GM12872 (cell line): ENCODE measurements at regions not wholly inside any gene's neighbourhood (a gene's known extent, or its start where the extent isn't known, plus 50 kb on each side); places are given as distances from the start of the nearest gene placed in this dataset.

Experiments used
- TF ChIP-seq, protein P1 (sequence below): IDR thresholded peaks from 3 replicates; pipeline ENCODE4 v1.5.1; 2011; ENCODE audit warnings: low read depth, mild to moderate bottlenecking, low read length, moderate library complexity; ENCODE audit not compliant: insufficient read depth

DNA sequence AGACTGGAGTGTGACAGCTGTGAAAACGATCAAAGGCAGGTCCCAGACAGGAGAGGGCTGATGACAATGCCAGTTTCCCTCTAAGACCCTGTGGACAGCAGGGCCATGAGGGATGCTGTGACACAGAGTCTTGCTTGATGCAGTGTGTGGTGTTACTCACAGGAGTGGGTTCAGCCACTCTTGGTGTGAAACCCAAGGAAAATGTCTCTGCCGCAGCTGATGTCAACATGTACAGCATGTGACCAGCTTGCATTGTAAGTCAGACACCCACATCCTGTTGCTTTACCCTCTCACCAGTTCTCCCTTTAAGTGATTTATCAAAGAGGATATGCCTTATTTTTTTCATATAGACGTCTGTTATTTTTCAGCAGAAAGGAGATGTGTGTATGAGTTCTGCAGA is 268.6 kb downstream of the BTG1 start:
- TF ChIP-seq, protein P1, sequence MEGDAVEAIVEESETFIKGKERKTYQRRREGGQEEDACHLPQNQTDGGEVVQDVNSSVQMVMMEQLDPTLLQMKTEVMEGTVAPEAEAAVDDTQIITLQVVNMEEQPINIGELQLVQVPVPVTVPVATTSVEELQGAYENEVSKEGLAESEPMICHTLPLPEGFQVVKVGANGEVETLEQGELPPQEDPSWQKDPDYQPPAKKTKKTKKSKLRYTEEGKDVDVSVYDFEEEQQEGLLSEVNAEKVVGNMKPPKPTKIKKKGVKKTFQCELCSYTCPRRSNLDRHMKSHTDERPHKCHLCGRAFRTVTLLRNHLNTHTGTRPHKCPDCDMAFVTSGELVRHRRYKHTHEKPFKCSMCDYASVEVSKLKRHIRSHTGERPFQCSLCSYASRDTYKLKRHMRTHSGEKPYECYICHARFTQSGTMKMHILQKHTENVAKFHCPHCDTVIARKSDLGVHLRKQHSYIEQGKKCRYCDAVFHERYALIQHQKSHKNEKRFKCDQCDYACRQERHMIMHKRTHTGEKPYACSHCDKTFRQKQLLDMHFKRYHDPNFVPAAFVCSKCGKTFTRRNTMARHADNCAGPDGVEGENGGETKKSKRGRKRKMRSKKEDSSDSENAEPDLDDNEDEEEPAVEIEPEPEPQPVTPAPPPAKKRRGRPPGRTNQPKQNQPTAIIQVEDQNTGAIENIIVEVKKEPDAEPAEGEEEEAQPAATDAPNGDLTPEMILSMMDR = no peak

DNA sequence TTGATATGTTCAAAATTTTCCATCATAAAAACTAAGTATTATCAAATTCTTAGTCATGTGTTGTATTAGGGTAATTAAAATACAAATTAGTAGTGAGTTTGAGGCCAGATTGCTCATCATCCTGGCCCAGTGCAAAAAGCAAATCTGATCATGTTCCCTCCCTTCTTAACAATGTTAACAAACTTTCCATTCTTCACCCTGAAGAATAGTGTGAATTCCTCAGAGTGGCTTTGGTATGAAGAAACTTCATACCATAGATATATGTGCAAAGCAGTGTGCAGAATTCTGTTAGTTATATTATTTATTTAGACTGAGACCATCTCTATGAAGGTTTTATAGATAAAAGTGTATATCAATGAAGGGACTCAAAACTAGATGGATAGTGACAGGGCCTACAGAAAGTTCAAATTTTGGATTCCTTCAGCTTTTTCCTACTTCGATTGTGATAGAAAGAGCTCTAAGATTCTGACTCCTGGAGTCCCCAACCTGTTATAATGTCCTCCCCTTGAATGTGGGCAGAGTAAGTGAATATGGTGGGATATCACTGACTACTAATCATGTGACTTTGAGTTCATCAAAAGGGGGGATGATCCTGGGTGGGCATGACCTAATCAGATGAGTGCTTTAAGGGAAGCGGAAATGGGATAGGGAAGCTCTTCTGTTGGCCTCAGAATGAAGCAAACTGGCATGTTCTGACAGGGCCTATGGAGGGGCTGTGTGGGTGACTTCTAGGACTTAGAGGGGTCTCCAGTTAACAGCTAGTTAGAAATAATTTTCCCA is 271.4 kb downstream of the BTG1 start:
- TF ChIP-seq, protein P1 = no peak

DNA sequence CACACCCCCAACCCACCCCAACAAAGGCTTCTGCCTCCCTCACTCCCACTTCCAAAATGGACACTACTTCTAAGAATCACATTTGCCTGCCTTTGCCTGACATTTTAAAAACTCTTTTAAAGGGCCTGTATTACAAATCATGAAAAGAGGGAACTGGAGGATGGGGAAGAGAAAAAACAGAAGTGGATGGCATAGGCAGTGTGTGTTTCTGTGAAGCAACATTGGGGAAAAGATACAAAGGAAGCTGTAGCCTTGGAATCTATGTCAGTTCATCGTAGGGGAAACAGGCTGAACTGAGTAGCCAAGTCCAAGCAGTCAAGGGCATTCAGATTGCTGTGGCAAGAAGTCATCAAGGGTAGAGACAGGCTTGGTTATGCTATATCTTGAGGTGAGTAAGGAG is 273.9 kb downstream of the BTG1 start:
- TF ChIP-seq, protein P1 = no peak

DNA sequence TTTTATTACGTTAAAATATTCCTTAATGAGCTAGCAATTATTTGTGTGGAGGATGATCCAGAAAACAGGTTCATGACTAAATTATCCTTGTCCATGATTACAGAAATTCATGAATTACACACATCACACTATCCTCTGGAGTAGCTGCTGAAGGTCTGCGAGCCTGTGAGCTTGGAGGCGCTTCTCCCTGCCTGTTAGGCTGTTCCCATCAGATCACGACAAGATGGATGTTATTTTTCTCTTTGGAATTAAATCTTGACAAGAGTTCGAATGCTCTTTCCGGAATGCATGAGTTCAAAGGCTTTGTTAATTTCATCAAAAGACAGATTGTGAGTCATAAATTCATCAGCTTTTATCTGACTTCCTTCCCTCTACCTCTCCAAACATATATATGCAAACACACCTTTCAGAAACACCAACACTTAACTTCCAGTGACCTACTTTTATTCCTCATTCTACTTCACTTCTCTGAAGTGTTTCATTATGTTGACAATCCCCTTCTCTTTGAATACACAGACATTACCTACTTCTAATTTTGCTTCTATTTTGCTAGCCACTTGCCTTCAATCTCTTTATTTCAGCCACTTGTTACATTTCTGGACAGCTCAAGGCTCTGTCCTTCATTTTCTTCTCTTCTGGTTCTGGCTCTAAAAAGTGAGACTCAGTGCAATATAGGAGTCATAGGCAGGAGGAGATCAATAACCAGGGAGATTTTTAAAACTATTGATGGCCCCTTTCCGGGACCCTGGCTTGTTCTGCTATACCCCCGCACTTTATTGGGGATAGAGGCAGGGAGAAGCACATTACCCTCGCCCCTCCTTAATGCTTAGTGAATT is 274.6 kb downstream of the BTG1 start:
- TF ChIP-seq, protein P1 = no peak

DNA sequence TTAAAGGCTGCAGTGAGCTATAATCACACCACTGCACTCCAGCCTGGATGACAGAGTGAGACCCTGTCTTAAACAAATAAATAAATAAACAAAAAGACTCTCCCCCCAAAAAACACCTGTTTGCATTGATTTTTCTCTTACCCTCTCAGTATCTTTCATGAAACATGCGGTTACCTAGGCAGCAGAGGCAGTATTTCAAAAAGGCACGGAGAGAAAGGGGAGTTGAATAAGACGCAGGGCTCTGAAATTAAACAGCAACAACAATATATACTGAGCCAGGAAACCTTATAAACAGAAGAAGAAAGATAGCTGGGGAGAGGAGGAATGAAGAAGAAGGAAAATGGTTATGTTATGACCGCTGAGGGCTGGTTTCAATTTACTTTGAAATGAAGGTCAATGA is 277.6 kb downstream of the BTG1 start:
- TF ChIP-seq, protein P1 = no peak

DNA sequence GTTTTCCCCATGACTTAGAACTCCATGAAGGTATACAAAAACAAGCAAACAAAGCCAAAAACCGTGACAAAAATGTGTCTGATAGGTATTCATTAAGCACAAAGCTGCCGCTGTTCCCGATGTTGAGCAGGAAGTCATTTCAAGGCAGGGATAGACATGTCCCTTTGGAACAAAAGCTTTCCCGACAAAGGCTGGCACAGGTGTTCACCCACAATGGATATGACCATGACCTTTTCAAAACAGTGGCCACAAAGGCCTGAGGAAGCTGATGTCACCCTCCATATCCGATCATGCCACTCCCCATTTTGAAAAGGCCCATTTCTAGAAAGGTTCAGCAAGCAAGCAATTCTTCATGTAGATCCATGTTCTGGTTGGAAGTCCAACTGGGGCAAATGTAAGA is 279.1 kb downstream of the BTG1 start:
- TF ChIP-seq, protein P1 = no peak

DNA sequence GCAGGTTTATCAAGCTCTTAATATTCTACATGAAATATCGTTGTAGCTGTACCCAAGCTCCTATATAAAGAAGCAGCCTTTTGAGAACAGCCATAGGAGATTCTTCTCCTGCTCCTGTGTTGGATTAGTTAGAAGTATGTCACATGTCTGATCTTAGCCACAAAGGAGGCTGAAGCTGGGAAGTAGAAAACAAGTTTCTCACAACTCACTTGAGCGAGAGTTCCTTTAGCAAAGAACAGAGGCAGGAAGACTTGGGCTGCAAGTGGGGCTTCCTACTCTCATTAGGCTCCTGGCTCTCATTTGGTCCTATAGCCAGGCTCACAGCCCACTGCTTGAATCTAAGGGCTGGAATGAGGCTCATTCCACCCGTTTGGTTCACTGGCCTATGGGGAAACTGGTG is 281.9 kb downstream of the BTG1 start:
- TF ChIP-seq, protein P1 = no peak
